ENCODE measurements at regions not wholly inside any gene's neighbourhood (a gene's known extent, or its start where the extent isn't known, plus 50 kb on each side); places are given as distances from the start of the nearest gene placed in this dataset.

DNA sequence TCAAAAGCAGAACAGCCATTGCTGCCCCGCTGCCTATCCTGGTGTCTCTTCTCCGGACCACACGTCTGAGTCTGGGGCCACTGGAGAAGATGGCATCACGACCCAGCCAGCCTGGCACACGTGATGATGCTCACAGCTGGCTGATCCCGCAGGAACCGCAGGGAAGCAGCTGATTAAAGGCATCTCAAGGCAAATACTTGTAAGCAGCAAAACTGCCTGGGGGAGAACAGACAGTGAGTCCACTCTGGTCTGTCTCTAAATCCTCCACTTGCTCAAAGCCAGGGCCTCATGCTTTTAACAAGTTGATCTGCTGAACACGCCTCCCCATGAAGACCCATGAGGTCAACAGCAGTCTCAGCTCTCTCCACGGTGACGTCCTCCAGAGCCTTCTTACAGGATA is 108.6 kb downstream of the BRD1 start:
- no peak for TF ChIP-seq EZH2 (optimal IDR thresholded peaks at IDR 0.05; ENCODE audit: low read depth, low read length)
- TF ChIP-seq, protein P1, sequence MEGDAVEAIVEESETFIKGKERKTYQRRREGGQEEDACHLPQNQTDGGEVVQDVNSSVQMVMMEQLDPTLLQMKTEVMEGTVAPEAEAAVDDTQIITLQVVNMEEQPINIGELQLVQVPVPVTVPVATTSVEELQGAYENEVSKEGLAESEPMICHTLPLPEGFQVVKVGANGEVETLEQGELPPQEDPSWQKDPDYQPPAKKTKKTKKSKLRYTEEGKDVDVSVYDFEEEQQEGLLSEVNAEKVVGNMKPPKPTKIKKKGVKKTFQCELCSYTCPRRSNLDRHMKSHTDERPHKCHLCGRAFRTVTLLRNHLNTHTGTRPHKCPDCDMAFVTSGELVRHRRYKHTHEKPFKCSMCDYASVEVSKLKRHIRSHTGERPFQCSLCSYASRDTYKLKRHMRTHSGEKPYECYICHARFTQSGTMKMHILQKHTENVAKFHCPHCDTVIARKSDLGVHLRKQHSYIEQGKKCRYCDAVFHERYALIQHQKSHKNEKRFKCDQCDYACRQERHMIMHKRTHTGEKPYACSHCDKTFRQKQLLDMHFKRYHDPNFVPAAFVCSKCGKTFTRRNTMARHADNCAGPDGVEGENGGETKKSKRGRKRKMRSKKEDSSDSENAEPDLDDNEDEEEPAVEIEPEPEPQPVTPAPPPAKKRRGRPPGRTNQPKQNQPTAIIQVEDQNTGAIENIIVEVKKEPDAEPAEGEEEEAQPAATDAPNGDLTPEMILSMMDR (IDR thresholded peaks at IDR 0.05; ENCODE audit: low read length): no peak
- TF ChIP-seq EZH2phosphoT487 (IDR thresholded peaks at IDR 0.05; ENCODE audit: low read length): no peak

Data from MM.1S (cell line).